K562 (cell line): ENCODE measurements at regions not wholly inside any gene's neighbourhood (a gene's known extent, or its start where the extent isn't known, plus 50 kb on each side); places are given as distances from the start of the nearest gene placed in this dataset.

Source experiments
- ATAC-seq: fragments of 200-7000 bp; cut with Tn5 transposase; 3 replicates; pipeline ENCODE4 v1.9.1; 2020; ENCODE audit warnings: moderate library complexity
- BruUV-seq: library from RNA; stranded (reverse); fragments of 400-500 nt; replicated peaks from 2 replicates; lab custom pipeline; 2021; lab: Mats Ljungman, UMichigan
- CTCF ChIA-PET: fragments of 300-600 bp; formaldehyde crosslinking; extraction: SDS; loops from one replicate; lab custom pipeline; 2021; ENCODE audit warnings: low intra/inter-chr PET ratio; lab: Yijun Ruan, JAX
- POLR2A ChIA-PET: fragments of 300-600, 350-650 bp; sonication (Branson Sonifier 250); formaldehyde crosslinking; extraction: SDS; loops from one replicate; lab custom pipeline; 2021; ENCODE audit warnings: antibody characterized with exemption, inconsistent platforms; lab: Yijun Ruan, JAX
- DNase-seq, 4 experiments: peaks; one replicate each; pipeline versions ENCODE4 v3.0.0 to v3.0.0-alpha.2; 2011 to 2018; ENCODE audit warnings: low spot score in 3 of 4, mixed read lengths in 3 of 4; ENCODE audit errors: extremely low read depth in 1 of 4
- FAIRE-seq: peaks from 2 replicates; lab custom pipeline; 2011; peaks lifted over from hg19 to GRCh38; lab: Jason Lieb, UNC
- H2AFZ ChIP-seq: 2 replicates; pipeline ENCODE4 v1.6.0; 2011; ENCODE audit warnings: low read depth, low read length, control low read depth, inconsistent platforms
- H3K27ac ChIP-seq: fragments of 200-600 bp; 3 replicates; pipeline ENCODE4 v1.8.0; 2011; ENCODE audit warnings: low read depth, mild to moderate bottlenecking, control low read depth, inconsistent platforms, low read length, moderate library complexity, mixed read lengths; ENCODE audit errors: extremely low read depth
- H3K27me3 ChIP-seq, 2 experiments: fragments of 300-600 bp in 1 of 2; 2 replicates in 1 of 2; 3 replicates in 1 of 2; pipeline versions ENCODE4 v1.6.0 to v1.8.0; 2011; ENCODE audit warnings: inconsistent platforms in 2 of 2, low read length in 2 of 2, mild to moderate bottlenecking in 1 of 2, mixed read lengths in 1 of 2, moderate library complexity in 1 of 2; ENCODE audit not compliant: control insufficient read depth in 2 of 2, insufficient read depth in 2 of 2
- H3K36me3 ChIP-seq: fragments of 300-600 bp; 3 replicates; pipeline ENCODE4 v1.8.0; 2011; ENCODE audit warnings: mild to moderate bottlenecking, low read length, inconsistent platforms; ENCODE audit not compliant: control insufficient read depth, insufficient read depth
- H3K4me1 ChIP-seq, 2 experiments: fragments of 200-600 bp in 1 of 2; replicated peaks in 1 of 2; 2 replicates in 1 of 2; 3 replicates in 1 of 2; pipeline versions ENCODE4 v1.5.1 to v1.8.0; 2011; ENCODE audit warnings: inconsistent platforms in 2 of 2, low read length in 2 of 2, mild to moderate bottlenecking in 1 of 2, mixed read lengths in 1 of 2, moderate library complexity in 1 of 2; ENCODE audit not compliant: control insufficient read depth in 2 of 2, insufficient read depth in 2 of 2
- H3K4me2 ChIP-seq: 2 replicates; pipeline ENCODE4 v1.6.1; 2011; ENCODE audit warnings: low read length, control low read depth, inconsistent platforms, mixed read lengths; ENCODE audit not compliant: insufficient read depth
- H3K4me3 ChIP-seq: fragments of 200-600 bp; sonication (generic), shearing (Covaris generic); 2 replicates; pipeline ENCODE4 v1.5.1; 2016; ENCODE audit warnings: control low read depth, inconsistent platforms
- H3K79me2 ChIP-seq: fragments of 200-600 bp; 3 replicates; pipeline ENCODE4 v1.8.0; 2011; ENCODE audit warnings: low read length, inconsistent platforms; ENCODE audit not compliant: control insufficient read depth, insufficient read depth
- H3K9ac ChIP-seq, 2 experiments: 2 replicates each; pipeline versions ENCODE4 v1.6.0 to v1.6.1; 2011; ENCODE audit warnings: low read depth in 2 of 2, low read length in 2 of 2, control low read depth in 1 of 2, inconsistent platforms in 1 of 2, mild to moderate bottlenecking in 1 of 2, mixed read lengths in 1 of 2; ENCODE audit not compliant: insufficient read depth in 1 of 2
- H3K9me1 ChIP-seq: one replicate; pipeline ENCODE4 v1.6.0; 2011; ENCODE audit warnings: inconsistent platforms, mild to moderate bottlenecking, low read length, moderate library complexity; ENCODE audit not compliant: control insufficient read depth, insufficient read depth
- H3K9me3 ChIP-seq: replicated peaks from 2 replicates; pipeline ENCODE4 v1.5.1; 2011; ENCODE audit warnings: low read depth, low read length, inconsistent platforms; ENCODE audit not compliant: control insufficient read depth, insufficient read depth
- H4K20me1 ChIP-seq: replicated peaks from 2 replicates; pipeline ENCODE4 v1.6.1; 2011; ENCODE audit warnings: low read length, inconsistent platforms, mixed read lengths; ENCODE audit not compliant: control insufficient read depth, insufficient read depth
- CHD2 ChIP-seq: IDR thresholded peaks from 2 replicates; pipeline ENCODE4 v1.6.1; 2011; ENCODE audit warnings: low read depth, low read length
- DIDO1 ChIP-seq: fragments of 450-650 bp; IDR thresholded peaks from 2 replicates; pipeline ENCODE4 v1.6.1; 2016; ENCODE audit warnings: low read depth, missing biosample characterization, missing genetic modification characterization
- ESRRA ChIP-seq: fragments of 450-650 bp; IDR thresholded peaks from 2 replicates; pipeline ENCODE4 v1.6.1; 2014; ENCODE audit warnings: low read depth, mild to moderate bottlenecking, moderate library complexity, borderline replicate concordance
- GATAD2A ChIP-seq: fragments of 450-650 bp; IDR thresholded peaks from 2 replicates; pipeline ENCODE4 v1.6.1; 2017
- KLF13 ChIP-seq: fragments of 450-650 bp; IDR thresholded peaks from 2 replicates; pipeline ENCODE4 v1.6.1; 2016; ENCODE audit warnings: missing genetic modification characterization, low read depth, mild to moderate bottlenecking, missing compliant biosample characterization, moderate library complexity, borderline replicate concordance
- PATZ1 ChIP-seq: fragments of 250-450 bp; sonication (Bioruptor Pico); IDR thresholded peaks from 2 replicates; pipeline ENCODE4 v1.5.0; 2020; ENCODE audit warnings: mild to moderate bottlenecking, borderline replicate concordance
- PCBP2 ChIP-seq: fragments of 200-400 bp; formaldehyde crosslinking; IDR thresholded peaks from 2 replicates; pipeline ENCODE4 v1.6.1; 2018; ENCODE audit warnings: low read length, low read depth, mild to moderate bottlenecking, moderate library complexity; ENCODE audit not compliant: poor library complexity, severe bottlenecking
- POU5F1 ChIP-seq: fragments of 150-350 bp; IDR thresholded peaks from 2 replicates; pipeline ENCODE4 v1.6.1; 2014; ENCODE audit warnings: borderline replicate concordance, low read length, low read depth, mild to moderate bottlenecking; ENCODE audit not compliant: partially characterized antibody
- RHOXF2B ChIP-seq: fragments of 250-450 bp; sonication (Bioruptor Pico); conservative IDR thresholded peaks from 2 replicates; pipeline ENCODE4 v1.5.1; 2021
- SMAD2 ChIP-seq: fragments of 150-350 bp; IDR thresholded peaks from 2 replicates; pipeline ENCODE4 v1.6.1; 2014; ENCODE audit warnings: low read depth, mild to moderate bottlenecking, low read length
- SPI1 ChIP-seq: IDR thresholded peaks from 2 replicates; pipeline ENCODE4 v1.6.1; 2011; ENCODE audit warnings: low read depth, low read length, control low read depth, borderline replicate concordance
- SREBF1 ChIP-seq: fragments of 150-350 bp; IDR thresholded peaks from 2 replicates; pipeline ENCODE4 v1.6.1; 2014; ENCODE audit warnings: antibody characterized with exemption, low read depth, low read length, borderline replicate concordance
- TBL1XR1 ChIP-seq, 2 experiments: IDR thresholded peaks; 2 replicates each; pipeline ENCODE4 v1.6.1; 2012; ENCODE audit warnings: improper control_type of control experiment in 2 of 2, low read length in 2 of 2, mild to moderate bottlenecking in 1 of 2
- TEAD4 ChIP-seq, 2 experiments: sonication (generic) in 1 of 2; formaldehyde crosslinking in 1 of 2; IDR thresholded peaks; 2 replicates each; pipeline versions ENCODE4 v1.6.1 to v1.8.0; 2012 to 2022; ENCODE audit warnings: borderline replicate concordance in 1 of 2, inconsistent platforms in 1 of 2, low read length in 1 of 2, mild to moderate bottlenecking in 1 of 2, missing genetic modification reagents in 1 of 2
- THRAP3 ChIP-seq: fragments of 450-650 bp; IDR thresholded peaks from 2 replicates; pipeline ENCODE4 v1.6.1; 2016; ENCODE audit warnings: mild to moderate bottlenecking, inconsistent platforms, borderline replicate concordance
- XRCC5 ChIP-seq: fragments of 200-400 bp; formaldehyde crosslinking; IDR thresholded peaks from 2 replicates; pipeline ENCODE4 v1.6.1; 2017; ENCODE audit warnings: low read depth, mild to moderate bottlenecking, low read length
- ZNF184 ChIP-seq: sonication (generic); formaldehyde crosslinking; IDR thresholded peaks from 2 replicates; pipeline ENCODE4 v1.5.0; 2020; ENCODE audit warnings: missing genetic modification reagents
- ZNF512 ChIP-seq: IDR thresholded peaks from 2 replicates; pipeline ENCODE4 v1.6.1; 2016; ENCODE audit warnings: missing genetic modification characterization, missing compliant biosample characterization
- WGBS: fragments of 100-300 bp; shearing (Covaris generic); methylation state at CpG from one replicate; pipeline ENCODE4 v1.1.6; 2016; ENCODE audit warnings: low coverage, mixed read lengths; ENCODE audit not compliant: insufficient coverage; ENCODE audit errors: missing lambda C conversion rate; 5-methylcytosine and 5-hydroxymethylcytosine counted together
- in situ Hi-C: fragments of 300-500 bp; cut with MboI; formaldehyde crosslinking; loops from 4 replicates; pipeline ENCODE4 v1.15.0; 2018; ENCODE audit warnings: inconsistent platforms, mixed read lengths
- intact Hi-C: fragments of 100-400 bp; cut with micrococcal nuclease; formaldehyde crosslinking; loops from 2 replicates; pipeline ENCODE4 v1.14.2; 2022

DNA sequence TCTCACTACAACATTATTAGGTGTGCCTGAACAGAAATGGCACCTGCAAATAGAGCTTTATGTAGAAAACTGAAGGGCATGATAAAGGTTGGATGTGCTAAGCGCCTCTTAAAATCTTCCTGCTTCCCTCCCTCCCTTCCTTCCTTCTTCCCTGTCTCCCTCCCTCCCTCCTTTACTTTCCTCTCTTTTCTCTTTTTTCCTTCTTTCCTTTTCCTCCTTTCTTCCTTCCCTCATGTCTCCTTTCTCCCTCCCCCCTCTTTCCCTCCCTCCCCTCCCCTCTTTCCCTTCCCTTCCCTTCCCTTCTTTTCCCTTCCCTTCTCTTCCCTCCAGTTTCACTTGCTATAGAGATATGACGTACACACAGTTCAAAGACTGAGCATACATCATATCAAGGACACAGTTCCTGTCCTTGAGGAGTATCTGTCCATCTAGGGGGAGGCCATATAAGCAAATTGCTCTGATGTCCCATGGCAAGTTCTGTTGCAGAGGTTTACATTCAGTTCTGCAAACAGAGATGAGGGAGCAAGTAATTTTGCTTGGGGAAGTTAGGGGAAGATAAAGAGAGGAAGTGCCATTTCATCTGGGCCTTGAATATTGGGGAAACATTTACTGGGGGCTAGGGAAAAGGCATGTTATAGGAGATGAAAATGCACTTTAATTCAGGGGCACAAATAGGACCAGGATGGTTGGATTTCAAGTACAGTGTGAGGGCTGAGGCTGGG lies 79.0 kb upstream of the EEF1E1 start:
- Histone ChIP-seq H3K9me3 (no peaks in the 10 kb centered on the region), H3K9ac (no peak overlapping the region), H3K9me1 (no peaks in the 10 kb centered on the region), H3K27me3 (0 out of 5 replicates have a peak, but pooled peaks cover 4 to 5% of the 10 kb centered on the region in 2 experiments), H3K79me2 (no peaks in the 10 kb centered on the region), H3K4me2 (no peak overlapping the region), H3K4me3 (no peak overlapping the region), H2AFZ (no peak overlapping the region; the same call in 1 of the 2 replicates), H4K20me1 (no peaks in the 10 kb centered on the region), H3K36me3 (no peaks in the 10 kb centered on the region), H3K4me1 (no peaks in the 10 kb centered on the region; a peak in 1 of 5 replicates), H3K27ac (no peak overlapping the region)
- ATAC-seq (no peak), DNase-seq (no peak), FAIRE-seq (no peak)
- no TSS peak for BruUV-seq
- ChIA-PET POLR2A (no interaction called here), CTCF (no interaction called here)
- intact Hi-C loops (no loop called here), in situ Hi-C loops (no loop called here)
- WGBS = 0% methylated on average over 1 of the region's 2 CpGs
- TF ChIP-seq KLF13 (tag) = no peak
- TF ChIP-seq GATAD2A = no peak
- peak; percentile 27; the same call in 1 of the 2 replicates for TF ChIP-seq ESRRA
- no peak for TF ChIP-seq TEAD4 (IDR thresholded peaks at IDR 0.05; ENCODE audit: low read length)
- TF ChIP-seq TEAD4 (CRISPR knock-in tag; IDR thresholded peaks at IDR 0.05; ENCODE audit: borderline replicate concordance) = no peak
- TF ChIP-seq RHOXF2B (CRISPR knock-in tag) = no peak
- peak; percentile 59 for TF ChIP-seq PCBP2
- TF ChIP-seq ZNF184 (CRISPR knock-in tag) = no peak
- no peak for TF ChIP-seq XRCC5
- no peak for TF ChIP-seq SMAD2
- TF ChIP-seq TBL1XR1 (IDR thresholded peaks at IDR 0.05; ENCODE audit: low read length in 2 of 2) = no peak
- no peak for TF ChIP-seq SREBF1
- no peak for TF ChIP-seq PATZ1
- no peak for TF ChIP-seq THRAP3
- TF ChIP-seq POU5F1 = no peak
- TF ChIP-seq DIDO1 = no peak
- TF ChIP-seq CHD2 = no peak
- peak; percentile 74 for TF ChIP-seq ZNF512
- TF ChIP-seq SPI1 = peak; percentile 72; the same call in 1 of the 2 replicates
